NCI-H1092 (cell line): ENCODE measurements at regions not wholly inside any gene's neighbourhood (a gene's known extent, or its start where the extent isn't known, plus 50 kb on each side); places are given as distances from the start of the nearest gene placed in this dataset.
"Not testable (repeated sequence)": the region's sequence is repeated elsewhere in the genome, so short reads cannot be mapped to it uniquely, and the experiment has no call there.

Source experiments
- DNase-seq: peaks from one replicate; lab custom pipeline; 2025; lab: John Stamatoyannopoulos, UW

GRCh38 chr14:71567499-71568133 is 364.6 kb upstream of the RGS6 start:
- not testable (repeated sequence) for DNase-seq

- no peak for DNase-seq
Observed at GRCh38 chr14:71574976-71575375, 357.3 kb upstream of the RGS6 start.

- DNase-seq = no peak
Observed at GRCh38 chr14:71576472-71576871, 355.8 kb upstream of the RGS6 start.

GRCh38 chr14:71579331-71579730 is 352.9 kb upstream of the RGS6 start:
- DNase-seq = no peak

GRCh38 chr14:71582705-71583104 is 349.5 kb upstream of the RGS6 start:
- DNase-seq = no peak

- no peak for DNase-seq
Observed at GRCh38 chr14:71583194-71583593, 349.0 kb upstream of the RGS6 start.

GRCh38 chr14:71583705-71584104 is 348.5 kb upstream of the RGS6 start:
- DNase-seq = no peak

GRCh38 chr14:71585361-71585760 is 346.9 kb upstream of the RGS6 start:
- no peak for DNase-seq

- DNase-seq = no peak
Observed at GRCh38 chr14:71586131-71586897, 345.9 kb upstream of the RGS6 start.

GRCh38 chr14:71588028-71588427 is 344.2 kb upstream of the RGS6 start:
- DNase-seq = no peak

- no peak for DNase-seq
Observed at GRCh38 chr14:71588576-71589215, 343.5 kb upstream of the RGS6 start.

GRCh38 chr14:71589609-71590008 is 342.6 kb upstream of the RGS6 start:
- DNase-seq = no peak

- no peak for DNase-seq
Observed at GRCh38 chr14:71590131-71590530, 342.1 kb upstream of the RGS6 start.

GRCh38 chr14:71591231-71591630 is 341.0 kb upstream of the RGS6 start:
- DNase-seq = no peak

GRCh38 chr14:71591929-71592328 is 340.3 kb upstream of the RGS6 start:
- no peak for DNase-seq

GRCh38 chr14:71592361-71592760 is 339.9 kb upstream of the RGS6 start:
- DNase-seq = no peak

GRCh38 chr14:71593966-71594365 is 338.3 kb upstream of the RGS6 start:
- DNase-seq = no peak

- DNase-seq = no peak
Observed at GRCh38 chr14:71594821-71595220, 337.4 kb upstream of the RGS6 start.

- DNase-seq = no peak
Observed at GRCh38 chr14:71595441-71595840, 336.8 kb upstream of the RGS6 start.

- no peak for DNase-seq
Observed at GRCh38 chr14:71597287-71597920, 334.8 kb upstream of the RGS6 start.

GRCh38 chr14:71597955-71598660 is 334.1 kb upstream of the RGS6 start:
- no peak for DNase-seq

GRCh38 chr14:71600309-71600708 is 331.9 kb upstream of the RGS6 start:
- DNase-seq = no peak
